Stimulated activated CD8-positive, alpha-beta memory T cell treated with anti-CD3 and anti-CD28 coated beads, Interleukin-4, amount 100 ng/mL, for 1 hour (primary cell): ENCODE measurements at regions not wholly inside any gene's neighbourhood (a gene's known extent, or its start where the extent isn't known, plus 50 kb on each side); places are given as distances from the start of the nearest gene placed in this dataset.

Experiments used
- DNase-seq, 2 donors: peaks; one replicate each; pipeline ENCODE4 v3.0.0-alpha.2; 2020; ENCODE audit warnings: low read depth in 2 of 2, low spot score in 1 of 2

DNA sequence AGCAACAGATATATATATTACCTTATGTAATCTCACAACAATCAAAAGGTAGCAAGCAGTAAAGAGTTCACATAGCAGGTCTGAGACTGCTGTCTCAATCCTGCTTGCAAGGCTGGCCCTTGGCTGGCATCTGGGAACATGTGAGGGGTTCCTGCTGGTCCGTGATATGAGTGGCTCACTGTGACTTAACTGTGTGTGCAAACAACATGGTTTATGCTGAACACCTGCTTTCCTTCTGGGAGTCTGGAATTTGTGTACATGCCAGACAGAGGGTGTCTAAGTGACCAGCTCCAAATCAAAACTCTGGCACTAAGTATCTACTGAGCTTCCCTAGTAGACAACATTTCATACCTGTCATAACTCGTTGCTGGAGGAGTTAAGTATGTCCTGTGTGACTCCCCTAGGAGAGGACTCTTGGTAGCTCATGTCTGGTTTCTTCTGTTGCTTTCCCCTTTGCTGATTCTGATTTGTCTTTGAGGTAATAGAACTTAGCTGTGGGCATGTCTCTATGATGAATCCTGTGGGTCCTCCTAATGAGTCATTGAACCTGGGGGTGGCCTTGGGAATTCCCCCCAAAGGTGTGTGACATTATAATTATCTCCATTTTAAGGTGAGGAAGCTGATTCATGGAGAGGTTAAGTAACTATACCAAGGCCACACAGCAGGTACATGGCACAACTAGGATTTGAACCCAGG lies 131.6 kb upstream of the NEDD9 start:
- DNase-seq, result no peak

DNA sequence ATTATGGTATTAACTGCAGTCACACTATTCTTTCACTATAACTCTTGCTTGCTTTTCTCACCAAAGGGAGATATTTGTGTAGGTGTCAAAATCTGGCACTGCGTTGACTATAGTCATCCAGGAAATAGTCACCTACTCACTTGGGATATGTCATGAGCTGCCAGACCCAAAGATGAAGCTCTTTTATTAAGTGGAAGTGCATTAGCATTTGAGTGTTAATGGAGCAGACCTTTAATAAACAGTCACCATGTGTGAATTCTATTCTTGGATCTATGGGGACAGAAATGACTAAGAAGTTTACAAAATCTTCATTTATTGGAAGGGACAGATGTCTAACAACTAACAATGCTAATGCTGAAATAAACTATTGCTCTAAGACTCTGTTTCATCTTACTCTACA lies 130.1 kb upstream of the NEDD9 start:
- no peak for DNase-seq

DNA sequence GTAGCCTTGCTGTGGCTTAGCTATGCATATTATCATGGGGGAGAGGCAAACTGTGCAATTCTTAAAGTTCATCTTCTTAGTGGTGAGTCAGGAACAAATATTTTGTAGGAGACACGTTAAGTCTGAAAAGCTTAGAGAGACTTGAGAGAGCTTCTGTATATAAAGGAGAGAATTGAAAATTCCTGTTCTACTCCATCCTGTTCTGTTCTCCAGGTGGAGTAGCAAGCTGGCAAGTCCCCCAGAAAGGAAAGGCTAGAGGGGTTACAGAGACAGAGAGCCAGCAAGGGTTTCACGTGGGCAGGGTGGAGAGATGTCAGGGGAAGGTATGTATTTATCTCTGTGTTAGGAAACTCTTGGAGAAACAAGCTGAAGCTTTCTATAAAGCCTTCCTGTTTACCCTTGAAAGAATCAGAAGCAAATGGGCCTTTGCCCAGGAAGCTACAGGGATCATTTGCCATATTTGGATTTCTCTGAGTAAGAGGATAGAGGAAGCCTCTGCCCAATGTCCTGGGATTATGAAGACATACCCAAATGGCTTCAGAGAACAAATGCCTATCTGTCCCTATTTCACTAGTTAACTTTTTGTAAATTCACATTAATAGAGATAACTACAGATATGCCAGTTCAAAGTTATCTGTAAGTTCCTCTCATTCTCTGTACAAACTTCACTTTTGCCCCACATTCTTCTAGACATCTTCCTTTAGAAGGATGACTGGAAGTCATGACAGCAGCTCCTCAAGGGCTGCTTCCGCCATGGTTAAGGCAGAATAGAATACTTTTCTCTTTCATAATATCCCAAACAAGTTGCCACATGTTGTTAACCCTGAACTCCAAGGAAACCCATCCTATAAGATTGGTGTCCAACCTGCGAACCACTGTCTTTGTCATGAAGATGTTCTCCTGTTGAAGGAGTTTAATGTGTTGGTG lies 126.7 kb upstream of the NEDD9 start:
- no peak for DNase-seq

DNA sequence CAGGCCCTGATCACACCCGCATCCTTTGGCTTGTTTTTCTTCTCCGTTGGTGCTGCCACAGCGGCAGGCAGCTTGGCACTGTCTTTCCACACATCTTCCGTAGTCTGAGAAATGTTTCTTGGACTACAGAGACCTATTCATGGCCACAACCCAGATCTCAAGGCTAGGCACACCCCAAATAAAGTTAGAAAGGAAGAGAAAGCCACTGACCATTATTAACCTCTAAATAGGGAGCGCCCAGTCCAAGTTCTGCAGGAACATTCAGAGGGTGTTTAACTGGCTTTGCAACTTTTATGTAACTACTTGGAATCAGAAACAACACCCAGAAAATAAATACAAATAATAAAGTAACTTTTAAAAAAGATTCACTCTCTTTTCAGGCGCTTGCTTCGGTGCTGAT lies 124.8 kb upstream of the NEDD9 start:
- no peak for DNase-seq

DNA sequence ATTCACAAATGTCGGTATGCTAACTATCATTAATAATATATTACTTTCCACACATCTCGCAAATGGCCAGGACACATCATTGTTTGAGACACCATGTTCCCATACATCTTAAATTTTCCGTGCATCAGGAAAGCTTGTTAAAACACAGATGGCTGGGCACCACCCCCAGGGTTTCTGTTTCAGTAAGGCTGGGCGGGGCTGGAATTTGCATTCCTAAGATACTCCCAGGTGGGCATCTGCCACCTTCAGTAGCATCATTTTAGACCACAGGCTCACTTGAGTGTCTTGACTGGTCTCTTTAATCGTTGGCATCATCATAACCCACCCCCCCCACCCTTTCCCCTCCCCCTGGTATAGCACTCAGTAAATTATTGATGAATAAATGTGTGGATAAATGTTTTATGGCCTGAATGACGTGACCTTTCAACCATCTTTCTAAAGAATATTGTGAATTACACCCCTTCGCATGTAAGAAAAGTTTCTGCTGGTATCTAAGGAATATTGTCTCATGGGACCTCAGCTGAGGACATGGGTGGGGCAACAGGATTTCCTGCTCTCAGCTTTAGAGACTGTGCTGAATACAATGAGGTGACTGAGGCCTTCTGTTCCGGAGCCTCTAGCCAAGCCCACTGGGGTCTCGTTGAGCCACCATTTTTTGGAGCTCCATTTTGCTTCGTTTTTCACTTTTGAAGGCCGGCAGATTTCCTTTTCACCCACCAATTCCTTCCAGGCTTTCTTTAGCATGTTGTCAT lies 124.1 kb upstream of the NEDD9 start:
- no peak for DNase-seq

DNA sequence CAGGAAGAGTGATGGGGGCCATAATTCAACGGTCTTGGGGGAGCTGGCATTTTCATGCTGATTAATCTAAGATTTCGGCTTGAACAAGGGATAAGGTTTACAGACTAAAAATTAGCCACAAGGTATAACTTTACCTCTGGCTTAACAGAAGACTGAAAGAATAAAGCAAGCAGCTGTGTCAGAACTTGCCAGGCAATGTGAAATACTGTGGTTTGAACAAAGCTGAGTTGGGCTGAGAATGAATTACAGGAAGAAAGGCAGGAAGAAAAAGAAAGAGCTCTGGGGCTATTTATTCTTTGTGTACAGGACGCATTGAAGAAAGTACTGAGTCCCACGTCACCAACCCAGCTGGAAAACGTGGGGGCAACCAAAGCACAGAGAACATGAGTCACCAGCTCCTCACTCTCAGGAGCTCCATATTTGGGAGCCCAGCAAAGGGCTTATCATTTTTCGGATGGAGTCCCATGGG lies 121.5 kb upstream of the NEDD9 start:
- DNase-seq, result no peak

DNA sequence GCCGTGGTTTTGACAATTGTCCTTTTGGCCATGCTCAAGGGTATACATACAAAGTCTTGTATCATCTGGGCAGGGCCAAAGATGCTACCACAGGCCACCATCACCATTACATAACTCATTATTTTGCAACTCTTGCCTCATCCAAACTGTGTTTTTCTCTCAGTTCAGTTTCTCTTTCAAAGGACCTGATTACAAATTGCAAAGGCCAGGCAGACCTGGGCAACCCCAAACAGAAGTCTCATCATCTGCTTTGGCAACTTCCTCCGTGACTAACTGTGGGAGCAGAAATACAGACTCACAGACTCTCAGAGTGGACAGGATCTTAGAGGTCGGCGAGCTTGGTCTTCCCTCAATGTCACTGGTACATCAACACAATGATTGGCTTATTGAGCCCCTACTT lies 117.8 kb upstream of the NEDD9 start:
- DNase-seq, result no peak

DNA sequence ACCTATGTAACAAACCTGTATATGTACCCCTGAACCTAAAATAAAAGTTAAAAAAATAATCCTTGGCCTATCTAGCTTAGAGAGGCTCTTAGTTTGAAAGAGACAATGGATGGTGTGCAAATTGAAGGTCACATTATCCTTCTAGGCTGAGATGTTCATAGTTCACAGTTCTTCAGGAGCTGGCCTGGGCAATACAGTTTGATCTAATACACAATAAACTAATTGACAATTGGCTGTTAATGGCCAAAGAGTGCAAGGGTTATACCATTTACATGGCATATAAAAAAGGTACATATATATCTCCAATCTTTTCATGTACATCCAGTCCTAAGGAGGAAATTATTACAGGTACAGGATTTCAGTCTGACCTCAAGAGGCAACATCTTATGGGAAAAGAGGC lies 117.4 kb upstream of the NEDD9 start:
- no peak for DNase-seq

DNA sequence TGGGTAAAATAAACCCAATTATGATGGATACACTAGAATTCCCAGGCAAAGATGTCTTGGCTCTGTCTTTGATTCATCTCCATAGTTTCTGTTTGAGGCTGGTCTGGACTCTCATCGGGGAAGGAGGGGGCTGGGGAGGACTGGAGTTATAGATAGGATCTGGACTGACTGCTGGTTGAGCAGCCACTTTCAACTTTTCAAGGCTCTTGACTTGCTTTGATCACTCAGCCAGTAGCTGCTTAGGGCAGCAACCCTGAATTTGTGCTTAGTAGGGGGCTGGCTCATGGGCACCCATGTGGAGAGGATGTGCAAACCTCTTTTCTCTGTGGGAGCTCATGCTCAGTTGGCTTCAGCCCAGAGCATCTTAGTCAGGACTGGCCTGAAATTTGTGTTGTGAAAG lies 114.0 kb upstream of the NEDD9 start:
- no peak for DNase-seq

DNA sequence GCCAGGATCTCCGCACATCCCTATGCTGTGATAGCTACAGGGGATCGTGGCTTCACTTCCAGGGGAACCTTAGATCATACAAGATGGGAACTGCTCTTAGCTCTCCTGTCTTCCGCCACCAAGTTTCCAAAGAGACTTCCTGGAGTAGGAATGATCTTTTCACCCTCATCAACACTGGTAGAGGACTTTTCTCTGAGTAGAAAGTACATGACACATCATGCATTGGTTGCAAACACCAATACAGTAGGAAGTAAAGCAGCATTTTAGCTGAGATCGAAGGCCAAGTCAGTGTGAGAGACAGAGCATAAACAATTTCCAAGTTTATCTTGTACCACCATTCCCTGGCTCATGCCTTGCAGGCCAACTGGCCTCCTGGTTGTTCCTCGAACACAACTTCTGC lies 113.1 kb upstream of the NEDD9 start:
- DNase-seq, result no peak

DNA sequence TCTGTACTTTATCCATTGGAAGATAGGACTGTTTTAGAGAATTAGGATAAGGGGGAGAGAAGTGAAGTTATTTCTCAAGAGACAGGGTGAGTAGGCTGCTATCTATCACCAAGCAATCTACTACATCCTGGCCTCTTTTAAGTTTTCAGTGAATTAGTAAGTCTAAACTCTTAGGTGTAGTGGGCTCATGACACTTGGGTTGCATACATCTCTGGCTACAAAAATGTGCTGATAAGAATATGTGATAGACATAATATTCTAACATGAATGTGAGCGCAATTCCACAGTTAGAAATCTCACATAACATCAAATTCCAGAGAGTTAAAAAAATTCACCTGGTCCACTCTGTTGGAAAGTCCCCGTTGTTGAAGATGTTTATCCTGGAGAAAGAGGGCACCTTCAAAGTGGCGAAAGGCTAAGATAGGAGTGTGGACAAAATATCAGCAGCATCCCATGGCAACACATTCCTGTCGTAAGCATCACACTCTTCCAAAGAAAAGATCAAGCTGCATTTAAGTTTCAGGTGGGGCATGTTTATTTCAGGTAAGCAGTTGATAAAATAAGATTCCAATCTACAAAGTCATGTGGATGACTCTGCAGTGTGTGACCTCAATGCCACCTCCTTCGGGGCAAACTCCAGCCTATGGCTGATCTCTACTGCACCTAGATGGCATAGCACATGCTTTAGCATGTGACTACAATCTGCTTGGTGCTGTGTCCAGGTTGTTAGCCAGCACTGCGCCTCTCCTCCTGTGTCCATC lies 111.7 kb upstream of the NEDD9 start:
- DNase-seq, result no peak

DNA sequence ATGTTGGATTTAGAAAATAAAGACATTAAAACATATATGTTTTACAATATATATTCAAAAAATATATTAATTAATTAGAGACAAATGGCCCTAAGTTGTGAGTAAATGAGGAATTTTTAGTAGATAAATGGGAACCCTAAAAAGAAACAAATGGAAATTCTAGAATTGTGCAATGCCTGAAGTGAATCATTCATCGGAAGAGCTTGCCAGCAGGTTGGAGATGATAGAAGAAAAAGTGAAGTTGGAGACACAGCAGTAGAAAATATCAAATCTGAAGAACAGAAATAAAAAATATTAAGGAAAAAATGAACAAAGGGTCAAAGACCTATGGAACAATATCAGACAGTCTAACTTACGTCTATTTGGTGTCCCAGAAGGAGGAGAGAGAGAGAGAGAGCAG lies 109.4 kb upstream of the NEDD9 start:
- DNase-seq, result no peak

DNA sequence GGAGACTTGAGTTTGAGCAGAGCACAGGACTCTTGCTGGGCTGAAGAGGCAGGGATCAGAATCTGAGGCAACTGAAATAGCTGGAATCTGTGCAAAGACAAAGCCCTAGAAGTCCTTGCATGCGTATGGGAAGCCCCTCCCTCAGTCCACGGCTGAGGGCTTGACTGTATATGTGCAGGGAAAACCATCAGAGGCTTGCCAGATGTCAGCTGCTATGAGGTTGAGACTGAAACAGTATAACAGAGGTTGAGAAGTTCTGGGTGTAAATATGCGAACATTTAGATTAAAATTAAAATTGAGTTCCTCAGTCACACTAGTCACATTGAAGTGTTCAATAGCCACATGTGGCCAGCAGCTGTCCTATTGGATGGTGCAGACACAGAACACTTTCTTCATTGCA lies 108.8 kb upstream of the NEDD9 start:
- no peak for DNase-seq

DNA sequence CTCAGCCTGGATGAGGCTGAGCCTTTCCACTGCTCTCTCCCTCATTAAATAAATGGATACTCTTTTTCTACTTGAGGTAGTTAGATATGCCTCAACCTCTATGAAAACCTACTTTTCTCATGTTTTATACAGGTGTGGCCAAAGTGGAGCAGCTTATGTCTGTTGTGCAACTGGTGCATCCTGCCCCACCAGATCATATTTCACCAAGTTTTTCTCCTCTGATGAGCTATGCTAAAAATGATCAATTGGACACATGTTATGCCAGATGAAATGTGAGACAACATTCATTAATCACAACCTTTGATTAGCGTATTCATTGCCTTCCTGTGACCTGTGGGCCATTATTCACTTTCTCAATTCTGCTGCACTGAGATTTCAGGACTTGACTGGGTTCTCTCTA lies 106.9 kb upstream of the NEDD9 start:
- no peak for DNase-seq

DNA sequence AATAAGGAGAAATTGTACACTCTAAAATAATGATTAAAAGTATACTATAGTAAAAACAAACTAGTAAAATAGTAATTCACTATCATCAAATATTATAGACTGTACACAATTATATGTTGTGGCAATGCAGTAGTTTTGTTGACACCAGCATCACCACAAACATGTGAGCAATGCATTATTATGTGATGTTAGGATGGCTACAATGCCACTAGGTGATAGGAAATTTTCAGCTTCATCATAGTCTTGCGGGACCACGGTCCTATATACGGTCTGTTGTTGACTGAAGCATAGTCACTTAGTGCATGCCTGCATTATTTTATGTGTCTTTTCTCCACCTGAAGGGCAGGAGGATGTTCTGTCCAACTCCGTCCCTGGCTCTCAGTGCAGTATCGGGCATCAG lies 104.8 kb upstream of the NEDD9 start:
- no peak for DNase-seq

DNA sequence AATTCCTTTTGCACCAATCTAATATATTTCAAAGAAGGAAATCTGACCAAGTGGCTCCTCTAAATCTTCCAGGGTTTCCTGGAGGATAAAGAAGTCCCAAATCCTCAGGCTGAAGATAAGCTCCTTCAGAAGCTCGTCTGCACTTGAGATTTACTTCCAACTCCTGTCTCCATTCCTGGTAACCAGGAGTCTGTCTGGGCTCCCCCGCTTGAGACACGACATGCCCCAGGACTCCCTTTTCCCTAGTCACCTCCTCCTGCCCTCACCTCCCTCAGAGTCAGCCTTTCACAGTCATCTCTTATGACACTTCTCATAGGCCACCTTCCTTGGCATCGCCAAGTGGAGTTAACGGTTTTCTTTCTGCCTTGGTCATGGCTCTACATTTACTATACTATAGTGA lies 103.4 kb upstream of the NEDD9 start:
- no peak for DNase-seq

DNA sequence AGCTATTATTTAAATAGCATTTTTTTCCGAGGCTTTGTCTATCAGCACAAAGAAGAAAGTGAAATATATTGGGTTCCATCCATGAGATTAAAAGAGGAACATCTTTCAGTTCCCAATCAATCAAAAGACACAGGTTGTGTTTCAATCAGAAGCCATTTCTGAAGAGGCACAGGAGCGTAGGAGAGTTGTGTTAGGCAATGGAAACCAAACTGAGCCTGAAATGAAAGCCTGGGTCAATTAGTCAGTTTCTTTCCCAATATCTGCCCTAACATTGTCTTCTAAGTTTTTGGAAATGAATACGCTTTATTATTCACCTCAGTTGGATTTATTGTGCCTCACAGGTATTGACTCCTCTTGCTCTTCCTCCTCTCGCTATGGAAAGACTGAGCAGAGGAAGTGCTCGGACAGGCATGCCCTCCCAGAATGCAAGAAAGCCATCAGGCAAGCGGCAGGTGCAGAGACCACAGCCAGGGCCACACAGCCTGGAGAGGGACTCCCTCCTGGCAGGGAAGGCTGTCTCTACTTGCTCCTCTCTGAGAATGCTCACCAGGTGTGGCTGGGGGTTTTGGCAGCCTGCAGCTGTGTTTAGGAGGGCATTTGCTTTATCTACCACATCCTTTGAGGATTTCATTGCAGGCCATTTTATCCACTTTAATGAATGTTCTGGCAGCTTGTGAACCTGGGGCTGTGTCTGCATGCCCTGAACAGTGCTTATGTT lies 100.8 kb upstream of the NEDD9 start:
- no peak for DNase-seq

DNA sequence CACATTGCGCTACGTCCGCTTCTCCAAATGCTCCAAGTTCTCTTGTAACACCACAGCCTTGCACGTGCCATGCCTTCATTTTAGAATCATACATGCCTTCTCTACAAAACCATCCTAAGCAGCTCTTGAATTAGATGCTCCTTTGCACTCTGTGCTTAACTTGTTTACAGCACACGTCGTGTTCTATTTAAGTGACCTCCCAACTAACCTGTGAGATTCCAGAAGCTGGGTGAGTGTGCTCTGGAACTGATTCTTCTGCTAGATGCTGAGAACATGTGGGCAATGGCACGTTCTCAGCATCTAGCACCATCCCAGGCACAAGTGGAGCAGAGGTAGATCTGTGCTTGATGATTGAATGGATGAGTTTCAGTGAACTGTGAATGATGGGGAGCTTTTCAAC lies 100.0 kb upstream of the NEDD9 start:
- DNase-seq, result no peak

DNA sequence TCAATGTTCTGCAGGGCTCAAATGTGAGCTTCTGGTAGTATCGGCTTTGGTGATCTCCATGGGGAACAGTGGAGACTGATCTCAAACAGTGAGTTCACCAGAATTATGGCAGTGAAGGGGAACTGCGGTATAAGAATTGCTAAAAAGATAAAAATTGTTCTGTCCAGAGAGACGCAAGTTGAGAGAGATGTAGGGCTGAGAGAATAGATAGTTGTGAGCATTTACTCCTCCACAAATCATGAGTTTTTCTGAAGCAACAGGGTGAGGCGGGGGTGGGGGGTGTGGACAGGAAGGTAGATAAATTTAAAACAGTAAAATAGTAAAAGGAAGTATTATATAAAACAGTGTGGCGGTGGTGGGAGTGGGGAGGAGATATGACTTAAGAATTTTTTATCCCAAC lies 98.6 kb upstream of the NEDD9 start:
- no peak for DNase-seq

DNA sequence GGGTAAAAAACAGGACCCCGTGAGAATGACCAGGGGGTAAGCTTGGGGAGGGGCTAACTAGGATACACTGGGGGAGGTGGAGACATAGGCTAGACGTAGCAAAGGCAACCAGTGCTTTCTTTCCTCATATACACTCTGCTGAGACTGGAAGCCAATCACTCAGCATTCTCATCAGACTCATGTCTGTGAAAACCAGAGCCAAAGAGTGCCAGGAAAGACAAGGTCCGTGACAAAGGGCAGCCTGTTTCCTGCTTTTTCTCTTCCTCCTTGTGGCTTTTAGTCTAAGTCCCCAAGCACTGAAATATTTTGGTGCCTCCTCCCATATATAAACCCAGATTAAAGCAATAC lies 97.9 kb upstream of the NEDD9 start:
- no peak for DNase-seq
